GM06990 (cell line): ENCODE measurements at regions not wholly inside any gene's neighbourhood (a gene's known extent, or its start where the extent isn't known, plus 50 kb on each side); places are given as distances from the start of the nearest gene placed in this dataset.

Source experiments
- DNase-seq: peaks from one replicate; pipeline ENCODE4 v3.0.0-alpha.2; 2011; ENCODE audit not compliant: insufficient read length; ENCODE audit errors: extremely low read depth
- H3K27me3 ChIP-seq: replicated peaks from 2 replicates; pipeline ENCODE4 v1.6.0; 2011; ENCODE audit warnings: low read length; ENCODE audit not compliant: control insufficient read depth, insufficient read depth
- H3K36me3 ChIP-seq: 2 replicates; pipeline ENCODE4 v1.5.1; 2011; ENCODE audit warnings: low read length; ENCODE audit not compliant: control insufficient read depth, insufficient read depth
- H3K4me3 ChIP-seq: replicated peaks from 2 replicates; pipeline ENCODE4 v1.5.1; 2011; ENCODE audit warnings: low read depth, mild to moderate bottlenecking, control low read depth, low read length
- CTCF ChIP-seq: IDR thresholded peaks from 2 replicates; pipeline ENCODE4 v1.5.1; 2011; ENCODE audit warnings: low read length, control low read depth, mild to moderate bottlenecking, inconsistent platforms; ENCODE audit not compliant: insufficient read depth, poor library complexity, severe bottlenecking

GRCh38 chr6:14707276-14707675 lies 538.6 kb upstream of the JARID2 start:
- no peak overlapping the region for H3K4me3 ChIP-seq
- no peak for TF ChIP-seq CTCF

GRCh38 chr6:14707971-14708465 lies 537.9 kb upstream of the JARID2 start:
- TF ChIP-seq CTCF: no peak
- no peaks in the 10 kb centered on the region for H3K36me3 ChIP-seq
- DNase-seq: no peak
- H3K27me3 ChIP-seq: no peaks in the 10 kb centered on the region
- H3K4me3 ChIP-seq: no peak overlapping the region

More at GRCh38 chr6:14707276-14707675, 538.6 kb upstream of the JARID2 start:
- no peak for DNase-seq
- no peaks in the 10 kb centered on the region for H3K36me3 ChIP-seq
- H3K27me3 ChIP-seq: no peaks in the 10 kb centered on the region

GRCh38 chr6:14709066-14709670 lies 536.7 kb upstream of the JARID2 start:
- TF ChIP-seq CTCF: no peak

GRCh38 chr6:14709900-14710299 lies 536.0 kb upstream of the JARID2 start:
- H3K27me3 ChIP-seq: no peaks in the 10 kb centered on the region
- TF ChIP-seq CTCF: no peak
- H3K4me3 ChIP-seq: no peak overlapping the region
- no peak for DNase-seq
- H3K36me3 ChIP-seq: no peaks in the 10 kb centered on the region

More at GRCh38 chr6:14709066-14709670, 536.7 kb upstream of the JARID2 start:
- Histone ChIP-seq H3K27me3 (no peaks in the 10 kb centered on the region), H3K4me3 (no peak overlapping the region), H3K36me3 (no peaks in the 10 kb centered on the region)
- DNase-seq: no peak

GRCh38 chr6:14710421-14710820 lies 535.4 kb upstream of the JARID2 start:
- no peaks in the 10 kb centered on the region for H3K27me3 ChIP-seq
- no peak for DNase-seq
- no peak for TF ChIP-seq CTCF
- H3K36me3 ChIP-seq: no peaks in the 10 kb centered on the region
- H3K4me3 ChIP-seq: no peak overlapping the region
